Astrocyte (in vitro differentiated cells and primary cell): ENCODE measurements at regions not wholly inside any gene's neighbourhood (a gene's known extent, or its start where the extent isn't known, plus 50 kb on each side); places are given as distances from the start of the nearest gene placed in this dataset.

Experiments used
- EZH2 ChIP-seq: IDR thresholded peaks from 2 replicates; pipeline ENCODE4 v1.6.1; 2012; ENCODE audit warnings: mild to moderate bottlenecking, low read length, inconsistent platforms; ENCODE audit not compliant: insufficient read depth
- TF ChIP-seq, protein P1 (sequence below): IDR thresholded peaks from 2 replicates; pipeline ENCODE4 v1.5.1; 2011; ENCODE audit warnings: low read depth, mild to moderate bottlenecking, inconsistent platforms, low read length, moderate library complexity; ENCODE audit not compliant: insufficient read depth

DNA sequence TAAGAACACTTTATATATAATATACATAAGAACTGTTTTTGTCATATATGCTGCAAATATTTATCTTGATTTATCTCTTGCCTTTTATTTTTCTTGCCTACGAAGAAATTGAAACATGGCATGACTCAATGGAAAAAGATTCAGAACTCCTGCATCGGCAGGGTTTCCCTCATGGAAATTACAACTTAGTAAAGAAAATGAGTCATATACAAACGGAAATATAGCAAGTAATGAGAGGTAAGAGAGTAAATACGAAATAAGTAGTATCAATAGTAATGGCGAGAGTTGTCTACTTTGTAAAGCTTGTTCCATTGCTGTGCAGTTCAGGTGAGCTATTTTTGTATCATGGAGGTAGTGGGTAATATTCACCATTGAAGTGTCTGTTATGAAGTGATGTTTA is 350.4 kb downstream of the DDX10 start:
- TF ChIP-seq, protein P1, sequence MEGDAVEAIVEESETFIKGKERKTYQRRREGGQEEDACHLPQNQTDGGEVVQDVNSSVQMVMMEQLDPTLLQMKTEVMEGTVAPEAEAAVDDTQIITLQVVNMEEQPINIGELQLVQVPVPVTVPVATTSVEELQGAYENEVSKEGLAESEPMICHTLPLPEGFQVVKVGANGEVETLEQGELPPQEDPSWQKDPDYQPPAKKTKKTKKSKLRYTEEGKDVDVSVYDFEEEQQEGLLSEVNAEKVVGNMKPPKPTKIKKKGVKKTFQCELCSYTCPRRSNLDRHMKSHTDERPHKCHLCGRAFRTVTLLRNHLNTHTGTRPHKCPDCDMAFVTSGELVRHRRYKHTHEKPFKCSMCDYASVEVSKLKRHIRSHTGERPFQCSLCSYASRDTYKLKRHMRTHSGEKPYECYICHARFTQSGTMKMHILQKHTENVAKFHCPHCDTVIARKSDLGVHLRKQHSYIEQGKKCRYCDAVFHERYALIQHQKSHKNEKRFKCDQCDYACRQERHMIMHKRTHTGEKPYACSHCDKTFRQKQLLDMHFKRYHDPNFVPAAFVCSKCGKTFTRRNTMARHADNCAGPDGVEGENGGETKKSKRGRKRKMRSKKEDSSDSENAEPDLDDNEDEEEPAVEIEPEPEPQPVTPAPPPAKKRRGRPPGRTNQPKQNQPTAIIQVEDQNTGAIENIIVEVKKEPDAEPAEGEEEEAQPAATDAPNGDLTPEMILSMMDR = no peak
- no peak for TF ChIP-seq EZH2
